HT1080 (cell line): ENCODE measurements at regions not wholly inside any gene's neighbourhood (a gene's known extent, or its start where the extent isn't known, plus 50 kb on each side); places are given as distances from the start of the nearest gene placed in this dataset.
"Not testable (repeated sequence)": the region's sequence is repeated elsewhere in the genome, so short reads cannot be mapped to it uniquely, and the experiment has no call there.

Experiments
- DNase-seq: peaks from one replicate; pipeline ENCODE4 v3.0.0-alpha.2; 2015; ENCODE audit warnings: low read depth

DNA sequence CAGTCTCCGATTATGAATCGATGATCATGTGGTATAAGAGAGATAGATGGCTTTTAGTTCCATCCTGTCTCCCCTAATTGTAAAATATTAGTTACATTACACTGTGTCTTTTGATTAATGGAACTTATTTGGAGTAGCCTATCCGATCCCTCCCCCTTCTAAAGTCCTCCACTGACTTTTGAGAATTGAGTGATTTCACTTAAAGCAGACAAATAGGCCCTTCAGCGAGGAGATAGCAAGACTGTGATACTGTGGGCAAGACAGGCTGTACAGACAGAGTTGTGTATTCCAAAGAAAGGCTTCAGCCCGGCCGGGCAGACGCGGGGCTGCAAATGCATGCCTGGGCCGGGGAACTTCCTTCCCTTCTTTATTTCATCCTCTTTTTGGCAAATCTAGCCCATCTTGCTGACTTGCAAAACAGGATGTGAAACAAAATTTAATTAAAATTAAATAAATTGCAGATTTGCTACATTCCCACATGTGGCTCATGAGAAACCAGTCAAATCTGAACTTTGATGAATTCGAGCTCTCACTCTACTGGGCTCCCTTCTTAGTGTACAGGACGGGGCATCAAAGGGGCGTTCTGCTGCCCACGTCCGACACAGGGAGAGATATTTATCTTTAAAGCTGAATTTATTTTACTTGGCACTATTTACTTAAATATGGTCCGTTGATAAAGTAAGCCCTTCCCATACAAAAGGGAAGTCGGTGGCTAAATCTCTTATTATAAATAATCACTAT, 314.8 kb downstream of the ZNF536 start:
- no peak for DNase-seq

DNA sequence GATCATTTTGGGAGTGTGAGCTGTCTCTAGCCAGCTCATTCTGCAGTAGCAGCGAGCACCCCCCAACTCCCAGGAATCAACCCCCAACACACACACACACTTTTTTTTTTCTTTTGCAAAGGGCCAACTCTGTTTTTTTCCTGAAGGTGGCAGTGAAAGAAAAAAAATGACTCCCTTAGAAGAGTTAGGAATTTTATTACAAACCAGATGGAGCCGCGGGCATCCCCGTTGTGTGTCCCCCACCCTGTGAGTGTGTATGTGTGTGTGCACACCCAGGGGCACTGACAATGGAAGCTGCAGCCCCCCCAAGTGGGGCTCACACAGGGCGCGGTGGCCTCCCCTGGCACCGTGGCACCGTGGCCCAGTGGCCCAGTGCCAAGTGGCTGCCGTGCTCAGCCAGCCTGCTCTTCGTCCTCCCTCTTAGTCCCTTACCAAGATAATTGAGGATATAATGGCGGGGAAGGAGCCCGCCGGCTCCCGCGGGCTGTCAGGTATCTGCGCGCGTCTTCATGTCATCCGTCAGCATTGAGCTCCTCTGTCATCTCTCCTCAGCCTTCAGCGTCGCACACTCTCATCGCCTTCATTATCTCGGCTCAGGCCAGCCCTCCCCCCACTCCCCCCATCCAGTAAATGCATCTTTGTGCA, 314.1 kb downstream of the ZNF536 start:
- no peak for DNase-seq

DNA sequence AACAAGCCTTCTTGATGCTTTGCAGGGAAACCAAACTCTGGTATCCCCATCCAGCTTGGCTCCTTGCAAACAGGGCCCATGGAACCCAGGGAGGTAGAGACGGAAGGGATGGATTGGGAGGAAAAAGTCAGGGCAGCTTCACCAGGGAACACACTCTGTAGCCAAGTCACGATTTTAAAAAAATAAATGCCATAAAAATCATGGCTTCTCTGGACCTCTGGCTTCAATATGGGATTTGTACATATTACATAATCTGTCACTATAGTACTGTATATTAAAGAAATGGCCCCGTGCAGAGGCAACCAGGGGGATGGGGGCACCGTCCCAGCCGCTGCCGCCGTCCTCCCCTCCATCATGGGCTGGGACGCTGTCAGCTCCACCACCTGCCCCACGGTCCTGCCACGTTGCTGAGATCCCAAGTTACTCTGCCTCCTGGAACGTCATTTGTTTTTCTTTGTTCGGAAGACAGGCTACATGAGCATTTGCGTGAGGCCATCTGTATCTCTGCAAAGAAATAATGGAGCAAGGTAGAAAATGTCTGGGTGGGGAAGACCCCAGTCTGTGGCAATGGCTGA, 313.3 kb downstream of the ZNF536 start:
- DNase-seq = no peak

DNA sequence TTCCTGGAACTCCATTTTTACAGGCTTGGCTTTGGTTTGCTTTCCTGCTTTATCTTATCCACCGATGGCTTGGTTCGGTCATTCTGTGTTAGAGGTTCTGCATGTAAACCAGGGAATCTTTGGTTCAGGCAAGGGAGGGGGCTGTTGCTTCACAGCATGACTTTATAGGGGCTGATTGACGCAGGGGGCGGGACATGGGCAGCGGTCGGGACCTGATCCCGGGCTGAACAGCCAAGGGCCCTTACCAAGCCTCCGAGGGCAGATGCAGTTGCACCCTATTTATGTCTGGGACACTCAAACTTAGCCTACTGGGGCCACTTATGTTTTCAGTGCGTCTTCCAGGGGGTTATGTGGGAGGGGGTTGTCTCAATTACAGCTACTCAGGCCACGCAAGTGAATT, 312.4 kb downstream of the ZNF536 start:
- no peak for DNase-seq

- DNase-seq = peak; percentile 73
These were observed 310.9 kb downstream of the ZNF536 start for GRCh38 chr19:30682999-30683536.

DNA sequence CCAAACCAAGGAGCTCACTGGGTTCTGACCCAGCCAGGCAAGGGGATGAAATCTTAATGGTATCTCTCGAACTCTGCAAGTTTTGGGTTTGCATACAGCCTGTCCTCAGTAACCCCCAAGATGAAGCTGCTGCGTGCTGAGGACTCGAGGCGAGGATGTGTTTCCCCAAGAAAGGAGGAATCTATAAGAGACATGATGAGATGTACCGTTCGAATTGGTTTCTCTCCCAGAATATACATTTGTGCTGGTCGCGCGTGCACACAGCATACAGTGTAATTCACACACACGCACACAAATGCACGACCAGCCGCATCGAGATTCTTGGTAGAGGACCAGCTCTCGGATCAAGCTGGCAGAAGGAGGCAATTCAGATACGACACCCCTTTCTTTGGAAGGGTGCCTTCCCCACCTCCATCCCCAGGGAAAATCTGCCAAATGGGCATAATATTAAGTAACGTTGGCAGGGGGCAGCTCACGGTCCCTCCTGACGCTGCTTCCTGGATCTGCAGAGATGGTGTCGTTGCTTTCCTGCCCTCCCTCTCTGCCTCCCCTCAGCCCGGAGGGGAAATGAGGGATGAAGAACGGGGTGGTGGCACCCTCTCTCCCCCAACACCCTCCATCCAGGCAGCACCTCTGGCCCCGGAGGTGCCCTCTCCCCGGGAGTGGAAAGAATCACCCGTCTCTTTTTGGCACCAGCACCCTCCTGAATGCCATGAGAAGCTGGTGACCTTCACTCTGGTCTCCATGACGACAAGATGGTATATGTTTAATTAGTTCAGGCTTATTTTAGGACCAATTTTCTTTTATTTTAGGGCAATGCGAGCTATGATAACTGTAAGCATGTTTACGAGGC, 310.2 kb downstream of the ZNF536 start:
- no peak for DNase-seq

GRCh38 chr19:30681162-30682100, 309.2 kb downstream of the ZNF536 start:
- no peak for DNase-seq

DNA sequence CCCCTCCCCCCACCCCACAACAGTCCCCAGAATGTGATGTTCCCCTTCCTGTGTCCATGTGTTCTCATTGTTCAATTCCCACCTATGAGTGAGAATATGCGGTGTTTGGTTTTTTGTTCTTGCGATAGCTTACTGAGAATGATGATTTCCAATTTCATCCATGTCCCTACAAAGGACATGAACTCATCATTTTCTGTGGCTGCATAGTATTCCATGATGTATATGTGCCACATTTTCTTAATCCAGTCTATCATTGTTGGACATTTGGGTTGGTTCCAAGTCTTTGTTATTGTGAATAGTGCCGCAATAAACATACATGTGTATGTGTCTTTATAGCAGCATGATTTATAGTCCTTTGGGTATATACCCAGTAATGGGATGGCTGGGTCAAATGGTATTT, 308.2 kb downstream of the ZNF536 start:
- not testable (repeated sequence) for DNase-seq

DNA sequence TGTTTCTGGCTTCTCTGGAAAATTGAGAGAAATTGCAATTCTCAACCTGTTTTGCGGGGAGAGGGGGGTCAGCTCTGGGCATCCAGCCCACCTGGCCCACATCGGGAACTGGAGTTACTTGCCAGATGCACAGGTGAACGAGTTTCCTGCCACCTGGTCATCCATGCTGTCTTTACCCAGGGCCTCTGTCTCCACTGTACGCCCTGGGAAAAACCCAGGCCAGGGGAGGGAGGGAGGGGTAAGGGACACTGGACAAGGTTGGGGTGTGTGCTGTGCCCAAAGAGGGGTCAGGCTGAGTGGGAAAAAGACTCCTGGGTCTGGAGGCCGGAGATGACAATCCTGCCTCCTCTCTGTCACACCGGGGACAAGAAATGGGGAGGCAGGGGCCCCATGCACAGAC, 307.6 kb downstream of the ZNF536 start:
- DNase-seq = no peak

DNA sequence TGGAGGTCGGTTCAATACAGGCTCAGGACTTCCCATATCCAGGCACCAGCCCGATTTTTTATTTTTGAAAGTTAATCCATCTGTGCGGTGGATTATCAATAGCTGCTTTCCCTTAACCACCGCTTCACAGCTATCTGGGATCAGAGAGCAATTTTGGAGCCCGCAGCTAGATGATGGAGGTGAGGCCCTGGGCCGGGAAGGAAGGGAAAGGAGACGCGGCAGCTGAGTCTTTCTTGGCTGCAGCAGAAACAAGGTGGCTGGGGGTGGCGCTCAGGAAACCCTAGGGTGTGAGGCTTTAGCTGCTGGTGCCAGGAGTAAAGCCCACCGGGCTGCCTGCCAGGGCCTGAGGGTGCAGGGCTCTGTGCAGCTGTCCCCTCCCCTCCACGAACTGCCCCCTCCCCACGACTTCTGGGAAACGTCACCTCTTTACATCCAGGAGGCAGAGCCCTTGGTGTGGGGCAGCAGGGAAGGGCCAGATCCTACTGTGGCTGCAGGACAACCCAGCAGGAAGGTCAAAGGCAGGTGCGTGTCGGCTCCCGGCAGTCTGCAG, 307.0 kb downstream of the ZNF536 start:
- DNase-seq = no peak

DNA sequence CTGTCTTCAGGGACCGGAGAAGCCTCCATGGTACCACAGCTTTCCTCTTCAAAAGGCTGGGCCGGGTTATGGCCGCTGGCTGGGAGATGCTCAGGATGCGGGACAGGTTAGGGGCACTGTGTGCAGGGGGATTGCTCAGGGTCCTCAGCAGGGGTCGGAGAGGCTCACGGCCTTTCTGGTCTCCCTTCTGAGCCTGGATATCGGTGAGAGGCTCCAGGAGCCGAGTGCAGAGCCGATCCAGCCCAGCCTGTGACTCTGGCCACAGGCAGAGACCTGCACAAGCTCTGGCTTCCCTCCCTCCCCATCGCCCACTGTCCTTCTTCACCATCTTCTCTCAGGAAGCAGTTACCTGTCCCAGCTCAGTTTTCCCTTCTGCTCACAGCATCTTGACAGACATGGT, 306.0 kb downstream of the ZNF536 start:
- DNase-seq = no peak

DNA sequence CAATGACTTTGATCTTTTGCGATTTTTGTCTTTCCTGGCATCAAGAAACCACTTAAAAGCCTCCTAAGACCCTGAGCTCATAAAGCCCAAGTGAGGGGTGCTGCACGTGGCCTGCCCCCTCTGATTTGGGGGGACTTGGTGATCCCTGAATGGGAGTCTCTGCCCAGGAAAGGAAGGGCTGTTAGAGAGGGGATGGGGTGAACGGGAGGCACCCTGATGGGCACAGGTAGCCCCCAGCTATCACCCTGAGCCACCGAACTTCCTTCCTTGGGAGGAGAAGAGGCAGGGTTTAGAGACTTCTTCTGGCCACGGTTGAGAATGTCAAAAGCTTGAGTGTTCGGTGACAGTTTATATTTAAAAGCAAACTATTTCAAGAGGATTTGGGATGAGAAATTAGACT, 305.5 kb downstream of the ZNF536 start:
- no peak for DNase-seq

GRCh38 chr19:30676990-30677679, 305.0 kb downstream of the ZNF536 start:
- no peak for DNase-seq

DNA sequence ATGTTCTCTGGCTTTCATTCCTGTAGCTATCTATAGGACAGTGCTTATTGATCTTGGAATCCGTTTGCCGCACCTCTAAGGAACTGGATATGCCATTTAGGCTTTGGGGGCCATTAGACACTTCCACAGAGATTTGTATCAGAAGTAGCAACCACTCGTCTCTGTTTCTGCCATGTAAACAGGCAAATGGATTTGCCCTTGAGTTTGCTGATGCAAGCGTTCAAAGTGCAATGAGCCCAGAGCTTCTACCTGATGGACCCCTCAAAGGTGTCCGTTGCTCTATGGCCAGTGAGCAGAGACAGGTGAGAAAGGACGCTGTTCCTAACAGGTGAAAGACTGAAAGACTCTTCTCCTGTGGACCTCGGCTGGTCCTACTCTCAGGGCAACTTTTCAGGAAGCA, 302.9 kb downstream of the ZNF536 start:
- no peak for DNase-seq

- no peak for DNase-seq
These were observed 302.5 kb downstream of the ZNF536 start for GRCh38 chr19:30674656-30675055.

DNA sequence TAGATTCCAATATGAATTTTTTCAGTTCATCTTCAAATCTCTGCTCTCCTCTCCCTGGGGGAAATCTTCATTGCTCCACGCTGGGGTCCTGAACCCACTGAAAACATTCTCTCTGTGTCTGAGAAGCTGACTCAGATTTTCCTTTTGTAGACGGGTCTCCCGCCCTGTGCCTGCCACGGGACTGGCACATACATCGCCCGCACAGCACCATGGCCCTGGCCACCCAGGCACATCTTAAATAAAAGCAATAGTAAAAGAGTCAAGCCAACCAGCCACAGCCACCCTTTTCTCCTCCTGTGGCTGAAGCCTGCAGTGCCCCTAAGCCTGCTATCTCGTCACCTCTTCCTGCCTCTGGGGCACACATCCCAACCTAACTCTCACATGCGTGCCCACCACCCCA, 301.2 kb downstream of the ZNF536 start:
- no peak for DNase-seq

- no peak for DNase-seq
These were observed 300.7 kb downstream of the ZNF536 start for GRCh38 chr19:30672926-30673325.

- no peak for DNase-seq
These were observed 299.5 kb downstream of the ZNF536 start for GRCh38 chr19:30671622-30672051.

DNA sequence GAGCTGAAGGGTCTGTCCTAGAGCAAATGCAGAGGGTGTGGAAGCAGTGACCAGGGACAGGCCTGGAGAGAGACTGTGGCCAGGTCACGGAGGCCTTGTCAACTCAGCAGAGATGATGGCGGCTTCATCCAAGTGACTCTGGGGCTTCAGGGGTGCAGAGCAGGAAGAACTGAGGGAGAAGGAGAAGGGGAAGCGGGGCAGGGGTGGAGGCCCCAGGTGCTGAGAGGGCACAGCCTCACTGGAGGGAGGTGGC, 299.1 kb downstream of the ZNF536 start:
- no peak for DNase-seq
